Fibroblast of mammary gland (primary cell): ENCODE measurements at regions not wholly inside any gene's neighbourhood (a gene's known extent, or its start where the extent isn't known, plus 50 kb on each side); places are given as distances from the start of the nearest gene placed in this dataset.

Source experiments
- DNase-seq: peaks from one replicate; pipeline ENCODE4 v3.0.0-alpha.2; 2010; ENCODE audit warnings: low read depth
- H3K4me3 ChIP-seq: 2 replicates; pipeline ENCODE4 v1.5.1; 2011; ENCODE audit warnings: low read depth, mild to moderate bottlenecking, low read length, moderate library complexity; ENCODE audit not compliant: control insufficient read depth
- CTCF ChIP-seq: conservative IDR thresholded peaks from 2 replicates; pipeline ENCODE4 v1.5.1; 2011; ENCODE audit warnings: low read depth, low read length, inconsistent platforms; ENCODE audit not compliant: control insufficient read depth, insufficient read depth

- no peak for TF ChIP-seq CTCF
- no peak overlapping the region for H3K4me3 ChIP-seq
- no peak for DNase-seq
These were observed 137.1 kb downstream of the ETS2 start for GRCh38 chr21:38942748-38943211.

- no peak for DNase-seq
- no peak overlapping the region for H3K4me3 ChIP-seq
- TF ChIP-seq CTCF, result no peak
These were observed 133.0 kb downstream of the ETS2 start for GRCh38 chr21:38938769-38939168.

GRCh38 chr21:38938343-38938742 is 132.6 kb downstream of the ETS2 start:
- DNase-seq, result no peak
- no peak overlapping the region for H3K4me3 ChIP-seq
- TF ChIP-seq CTCF, result no peak

GRCh38 chr21:38937844-38938243 is 132.1 kb downstream of the ETS2 start:
- DNase-seq, result no peak
- no peak for TF ChIP-seq CTCF

GRCh38 chr21:38937286-38937790 is 131.6 kb downstream of the ETS2 start:
- no peak for DNase-seq
- H3K4me3 ChIP-seq, result no peak overlapping the region
- no peak for TF ChIP-seq CTCF

More at GRCh38 chr21:38937844-38938243, 132.1 kb downstream of the ETS2 start:
- no peak overlapping the region for H3K4me3 ChIP-seq

GRCh38 chr21:38936240-38936639 is 130.5 kb downstream of the ETS2 start:
- TF ChIP-seq CTCF, result no peak
- H3K4me3 ChIP-seq, result no peak overlapping the region
- no peak for DNase-seq

GRCh38 chr21:38933731-38934130 is 128.0 kb downstream of the ETS2 start:
- no peak for DNase-seq
- no peak overlapping the region for H3K4me3 ChIP-seq
- no peak for TF ChIP-seq CTCF
